ENCODE measurements at regions not wholly inside any gene's neighbourhood (a gene's known extent, or its start where the extent isn't known, plus 50 kb on each side); places are given as distances from the start of the nearest gene placed in this dataset.

GRCh38 chr1:29673669-29674626 lies 437.6 kb downstream of the PTPRU start:
- DNase-seq, result no peak

GRCh38 chr1:29673228-29673500 lies 436.8 kb downstream of the PTPRU start:
- DNase-seq, result no peak

GRCh38 chr1:29672416-29673227 lies 436.3 kb downstream of the PTPRU start:
- DNase-seq, result no peak

GRCh38 chr1:29671446-29672356 lies 435.4 kb downstream of the PTPRU start:
- no peak for DNase-seq

GRCh38 chr1:29670752-29671151 lies 434.4 kb downstream of the PTPRU start:
- DNase-seq, result no peak

GRCh38 chr1:29669912-29670311 lies 433.6 kb downstream of the PTPRU start:
- no peak for DNase-seq

GRCh38 chr1:29669158-29669871 lies 433.0 kb downstream of the PTPRU start:
- DNase-seq, result no peak

- DNase-seq, result no peak
These were observed 432.3 kb downstream of the PTPRU start for GRCh38 chr1:29668551-29669157.

- DNase-seq, result no peak
These were observed 431.6 kb downstream of the PTPRU start for GRCh38 chr1:29667951-29668350.

- no peak for DNase-seq
These were observed 428.4 kb downstream of the PTPRU start for GRCh38 chr1:29664711-29665110.

GRCh38 chr1:29658688-29659087 lies 422.4 kb downstream of the PTPRU start:
- DNase-seq, result no peak

GRCh38 chr1:29657816-29658215 lies 421.5 kb downstream of the PTPRU start:
- DNase-seq, result no peak

GRCh38 chr1:29655945-29656850 lies 419.9 kb downstream of the PTPRU start:
- no peak for DNase-seq

- DNase-seq, result no peak
These were observed 418.8 kb downstream of the PTPRU start for GRCh38 chr1:29655145-29655544.

- DNase-seq, result no peak
These were observed 417.6 kb downstream of the PTPRU start for GRCh38 chr1:29653886-29654450.

- no peak for DNase-seq
These were observed 416.9 kb downstream of the PTPRU start for GRCh38 chr1:29653034-29653810.

GRCh38 chr1:29651684-29652665 lies 415.7 kb downstream of the PTPRU start:
- no peak for DNase-seq

- DNase-seq, result no peak
These were observed 414.9 kb downstream of the PTPRU start for GRCh38 chr1:29651246-29651645.

Measured in inflammatory macrophage (primary cell).